LNCAP (cell line): ENCODE measurements at regions not wholly inside any gene's neighbourhood (a gene's known extent, or its start where the extent isn't known, plus 50 kb on each side); places are given as distances from the start of the nearest gene placed in this dataset.

ENCODE experiments used
- TF ChIP-seq, protein P1 (sequence below): fragments of 450-650 bp; IDR thresholded peaks from 2 replicates; pipeline ENCODE4 v1.5.1; 2017; ENCODE audit warnings: mild to moderate bottlenecking

DNA sequence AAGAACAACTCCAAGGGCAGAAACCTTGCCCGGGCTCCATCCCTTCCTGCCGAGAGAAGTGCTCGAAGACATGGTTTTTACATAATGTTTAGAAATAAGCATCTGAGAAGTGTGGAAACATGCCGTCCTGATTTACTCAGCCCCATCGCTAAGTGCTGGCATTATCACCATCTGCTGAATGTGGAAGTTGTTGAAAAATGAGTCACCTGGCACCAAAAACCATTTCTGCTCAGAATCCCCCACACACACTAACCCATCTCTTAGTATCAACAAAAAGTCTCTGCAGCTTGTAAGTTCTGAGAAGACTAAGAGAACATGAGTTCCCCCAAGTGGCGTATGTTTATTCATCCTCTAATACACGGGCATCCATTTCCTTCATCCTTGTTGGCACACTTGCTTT is 51.0 kb upstream of the ARL8B start:
- TF ChIP-seq, protein P1, sequence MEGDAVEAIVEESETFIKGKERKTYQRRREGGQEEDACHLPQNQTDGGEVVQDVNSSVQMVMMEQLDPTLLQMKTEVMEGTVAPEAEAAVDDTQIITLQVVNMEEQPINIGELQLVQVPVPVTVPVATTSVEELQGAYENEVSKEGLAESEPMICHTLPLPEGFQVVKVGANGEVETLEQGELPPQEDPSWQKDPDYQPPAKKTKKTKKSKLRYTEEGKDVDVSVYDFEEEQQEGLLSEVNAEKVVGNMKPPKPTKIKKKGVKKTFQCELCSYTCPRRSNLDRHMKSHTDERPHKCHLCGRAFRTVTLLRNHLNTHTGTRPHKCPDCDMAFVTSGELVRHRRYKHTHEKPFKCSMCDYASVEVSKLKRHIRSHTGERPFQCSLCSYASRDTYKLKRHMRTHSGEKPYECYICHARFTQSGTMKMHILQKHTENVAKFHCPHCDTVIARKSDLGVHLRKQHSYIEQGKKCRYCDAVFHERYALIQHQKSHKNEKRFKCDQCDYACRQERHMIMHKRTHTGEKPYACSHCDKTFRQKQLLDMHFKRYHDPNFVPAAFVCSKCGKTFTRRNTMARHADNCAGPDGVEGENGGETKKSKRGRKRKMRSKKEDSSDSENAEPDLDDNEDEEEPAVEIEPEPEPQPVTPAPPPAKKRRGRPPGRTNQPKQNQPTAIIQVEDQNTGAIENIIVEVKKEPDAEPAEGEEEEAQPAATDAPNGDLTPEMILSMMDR: no peak

DNA sequence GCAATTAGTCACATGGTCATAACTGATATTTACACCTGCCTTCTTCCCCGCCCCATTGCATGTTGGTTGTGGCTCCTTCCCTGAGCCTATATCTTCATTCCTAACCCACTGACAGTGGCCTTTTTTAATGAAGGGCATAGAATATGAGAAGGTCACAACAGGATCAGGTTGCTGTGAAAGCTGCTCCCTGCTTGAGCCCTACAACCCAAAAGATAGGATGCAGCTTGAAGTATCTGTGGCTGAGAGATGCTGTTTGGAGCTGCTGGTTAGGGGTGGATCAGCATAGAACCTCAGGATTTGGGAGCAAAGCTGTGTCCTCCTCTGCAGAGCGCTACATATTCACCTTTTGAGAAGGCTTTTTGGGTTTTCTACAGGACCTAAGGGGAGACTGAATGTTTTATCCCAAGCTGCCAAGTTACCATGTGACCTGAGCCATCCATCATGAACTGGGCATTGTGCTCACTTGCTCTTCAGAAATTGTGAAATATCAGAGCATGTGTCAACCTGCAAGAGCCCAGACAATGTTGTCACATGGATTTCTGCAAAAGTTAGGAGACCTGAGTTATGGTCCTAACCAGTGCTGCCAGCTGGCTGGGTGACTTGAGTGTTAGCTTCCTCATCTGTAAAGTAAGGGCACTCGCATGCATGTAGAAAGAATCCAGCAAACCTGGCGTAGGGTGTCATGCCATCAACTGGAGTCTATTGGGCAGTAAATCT is 49.8 kb upstream of the ARL8B start:
- TF ChIP-seq, protein P1: no peak
